WTC11 (cell line): ENCODE measurements at regions not wholly inside any gene's neighbourhood (a gene's known extent, or its start where the extent isn't known, plus 50 kb on each side); places are given as distances from the start of the nearest gene placed in this dataset.

Source experiments
- JUN ChIP-seq: sonication (generic); formaldehyde crosslinking; IDR thresholded peaks from 2 replicates; pipeline ENCODE4 v1.8.0; 2023; ENCODE audit warnings: mild to moderate bottlenecking, missing genetic modification reagents
- TCF7 ChIP-seq: sonication (generic); formaldehyde crosslinking; IDR thresholded peaks from 2 replicates; pipeline ENCODE4 v1.8.0; 2022; ENCODE audit warnings: mild to moderate bottlenecking, low read depth, missing genetic modification reagents, moderate library complexity
- TF ChIP-seq, protein P1 (sequence below): fragments of 200-600 bp; IDR thresholded peaks from 2 replicates; pipeline ENCODE4 v1.8.0; 2022; ENCODE audit warnings: antibody characterized with exemption

DNA sequence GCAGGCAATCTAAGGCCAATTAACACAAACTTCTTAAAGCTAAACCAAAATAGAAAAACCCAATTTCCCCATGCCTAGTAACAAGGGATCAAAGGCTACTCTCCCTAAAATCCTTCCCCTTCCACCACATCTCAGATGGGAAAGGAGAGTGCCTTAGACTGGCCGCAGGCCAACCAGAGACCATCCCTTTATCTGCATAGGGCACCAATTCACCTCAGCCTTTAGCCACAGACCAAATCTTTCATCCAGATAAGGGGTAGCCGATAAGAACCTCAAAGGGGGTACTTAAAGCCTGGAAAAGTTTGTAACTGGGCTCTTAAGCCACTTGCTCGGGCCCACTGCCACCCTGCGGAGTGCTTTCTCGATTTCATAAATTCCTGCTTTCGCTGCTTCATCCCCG is 68.3 kb downstream of the TEX13C start:
- TF ChIP-seq, protein P1, sequence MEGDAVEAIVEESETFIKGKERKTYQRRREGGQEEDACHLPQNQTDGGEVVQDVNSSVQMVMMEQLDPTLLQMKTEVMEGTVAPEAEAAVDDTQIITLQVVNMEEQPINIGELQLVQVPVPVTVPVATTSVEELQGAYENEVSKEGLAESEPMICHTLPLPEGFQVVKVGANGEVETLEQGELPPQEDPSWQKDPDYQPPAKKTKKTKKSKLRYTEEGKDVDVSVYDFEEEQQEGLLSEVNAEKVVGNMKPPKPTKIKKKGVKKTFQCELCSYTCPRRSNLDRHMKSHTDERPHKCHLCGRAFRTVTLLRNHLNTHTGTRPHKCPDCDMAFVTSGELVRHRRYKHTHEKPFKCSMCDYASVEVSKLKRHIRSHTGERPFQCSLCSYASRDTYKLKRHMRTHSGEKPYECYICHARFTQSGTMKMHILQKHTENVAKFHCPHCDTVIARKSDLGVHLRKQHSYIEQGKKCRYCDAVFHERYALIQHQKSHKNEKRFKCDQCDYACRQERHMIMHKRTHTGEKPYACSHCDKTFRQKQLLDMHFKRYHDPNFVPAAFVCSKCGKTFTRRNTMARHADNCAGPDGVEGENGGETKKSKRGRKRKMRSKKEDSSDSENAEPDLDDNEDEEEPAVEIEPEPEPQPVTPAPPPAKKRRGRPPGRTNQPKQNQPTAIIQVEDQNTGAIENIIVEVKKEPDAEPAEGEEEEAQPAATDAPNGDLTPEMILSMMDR: no peak
- no peak for TF ChIP-seq TCF7
- TF ChIP-seq JUN: no peak
